ENCODE measurements at regions not wholly inside any gene's neighbourhood (a gene's known extent, or its start where the extent isn't known, plus 50 kb on each side); places are given as distances from the start of the nearest gene placed in this dataset.

DNA sequence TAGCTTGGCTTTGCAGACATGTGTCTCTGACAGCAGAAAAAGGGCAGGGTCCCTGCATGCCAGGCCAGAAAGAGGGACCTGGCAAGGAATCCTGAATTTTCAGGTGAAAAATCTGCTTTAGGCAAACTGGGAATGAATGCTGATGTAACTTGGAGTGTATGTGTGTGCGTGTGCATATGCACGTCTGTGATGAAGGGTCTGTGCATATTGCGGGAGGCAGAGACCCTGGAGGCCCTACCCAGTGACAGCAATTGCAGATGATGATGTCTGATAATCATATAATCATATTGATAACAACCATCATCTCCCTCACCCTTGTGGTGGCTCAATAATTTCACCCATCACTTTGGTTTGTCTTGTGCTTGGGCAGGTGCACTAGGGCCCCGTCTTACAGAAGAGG is 80.7 kb upstream of the SDK2 start:
- DNase-seq: no peak

DNA sequence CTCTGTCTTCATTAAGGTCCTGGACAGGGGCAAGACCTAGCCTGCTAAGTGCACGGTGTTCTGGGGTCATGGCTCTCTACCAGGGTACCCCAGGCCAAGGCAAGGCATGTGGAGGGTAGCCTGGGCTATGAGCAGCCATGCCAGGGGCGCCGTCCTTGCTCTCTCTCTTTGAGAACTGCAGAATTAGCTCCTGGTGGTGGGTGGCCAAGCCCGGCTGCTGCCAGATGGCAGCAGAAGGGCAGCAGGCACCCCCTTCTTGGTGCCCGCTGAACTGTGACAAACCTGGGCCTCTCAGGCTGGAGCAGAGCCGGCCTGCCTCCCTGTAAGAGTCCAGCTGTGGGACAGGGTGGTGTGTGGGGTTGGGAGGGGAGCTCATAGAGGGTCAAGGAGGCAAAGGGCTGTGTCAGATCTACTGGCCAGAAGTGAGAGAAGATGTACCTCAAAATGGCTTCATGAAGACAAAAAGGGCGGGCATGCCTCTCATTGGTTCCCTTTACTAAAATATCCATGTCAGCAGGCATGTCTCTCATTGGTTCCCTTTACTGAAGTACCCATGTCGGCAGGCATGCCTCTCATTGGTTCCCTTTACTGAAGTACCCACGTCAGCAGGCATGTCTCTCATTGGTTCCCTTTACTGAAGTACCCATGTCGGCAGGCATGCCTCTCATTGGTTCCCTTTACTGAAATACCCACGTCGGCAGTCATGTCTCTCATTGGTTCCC is 81.7 kb upstream of the SDK2 start:
- DNase-seq: no peak

DNA sequence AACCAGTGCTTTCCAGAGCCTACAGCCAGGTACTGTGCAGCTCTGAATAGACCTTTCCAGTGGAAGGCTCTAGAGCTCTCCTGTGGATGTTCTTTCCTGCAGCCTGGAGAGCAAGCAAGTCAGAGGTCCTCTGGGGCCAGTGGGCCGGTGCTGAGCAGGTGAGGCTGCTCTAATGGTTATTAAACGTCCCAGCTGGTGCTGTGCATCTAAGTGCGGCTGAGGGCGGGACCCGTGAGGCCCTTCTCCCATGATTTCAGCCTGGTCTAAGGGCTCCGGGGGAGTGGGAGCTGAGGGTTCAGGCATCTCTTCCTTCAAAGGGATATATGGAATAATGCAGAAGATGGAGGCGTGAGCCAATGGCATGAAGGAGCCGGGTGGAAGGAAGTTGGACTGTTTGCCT is 83.7 kb upstream of the SDK2 start:
- no peak for DNase-seq

DNA sequence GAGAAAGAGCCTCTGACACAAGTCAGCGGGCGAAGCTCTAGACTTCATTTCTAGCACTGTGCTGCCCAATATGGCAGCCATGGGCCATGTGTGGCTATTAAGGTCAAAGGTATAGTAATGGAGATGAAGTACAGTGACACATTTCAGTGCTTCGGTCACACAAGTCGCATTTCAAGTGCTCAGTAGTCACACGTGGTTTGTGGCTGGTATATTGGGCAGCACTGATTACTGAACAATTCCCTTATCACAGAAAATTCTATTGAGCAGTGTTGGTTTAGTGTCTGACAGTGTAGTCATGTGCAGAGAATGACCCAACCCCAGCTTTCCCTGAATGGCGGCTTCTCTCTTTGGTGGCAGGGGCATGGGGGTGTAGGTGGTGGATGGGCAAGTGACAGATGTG is 84.9 kb upstream of the SDK2 start:
- no peak for DNase-seq

DNA sequence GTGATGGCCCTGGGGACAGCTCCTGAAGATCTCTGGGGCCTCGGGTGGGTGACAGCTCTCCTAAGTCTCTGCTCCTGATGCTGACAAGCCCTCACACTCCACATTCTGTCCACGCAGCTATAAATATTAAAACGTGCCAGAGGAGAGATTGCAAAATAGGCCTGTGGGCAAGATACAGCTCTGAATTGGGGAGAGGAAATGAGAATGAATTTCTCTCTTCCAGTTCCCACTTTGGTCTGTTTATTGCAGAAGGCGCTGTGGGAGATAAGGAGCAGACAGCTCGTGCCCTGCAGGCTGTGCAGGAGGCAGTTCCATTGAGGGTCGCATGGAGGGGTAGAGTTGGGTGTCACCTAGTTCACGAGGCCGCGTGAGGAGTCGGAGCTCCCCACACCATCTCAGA is 87.5 kb upstream of the SDK2 start:
- DNase-seq: no peak

DNA sequence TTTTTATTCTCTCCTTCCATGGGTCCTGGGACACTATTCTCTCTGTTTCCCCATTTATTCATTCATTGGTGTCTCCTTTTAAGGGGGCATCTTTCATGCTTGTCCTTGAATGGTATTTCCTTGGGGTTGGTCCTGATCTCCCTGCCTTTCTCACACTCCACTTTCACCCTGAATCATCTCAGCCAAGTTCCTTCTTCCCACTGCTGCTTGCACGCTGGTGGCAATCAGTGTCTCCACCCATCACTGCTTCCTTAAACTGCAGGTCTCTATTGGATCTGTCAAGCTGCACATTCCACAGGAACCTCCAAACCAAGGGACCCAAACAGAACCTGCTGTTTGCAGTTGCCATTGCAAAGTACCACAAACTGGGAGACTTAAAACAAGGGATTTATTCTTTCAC is 89.3 kb upstream of the SDK2 start:
- no peak for DNase-seq

DNA sequence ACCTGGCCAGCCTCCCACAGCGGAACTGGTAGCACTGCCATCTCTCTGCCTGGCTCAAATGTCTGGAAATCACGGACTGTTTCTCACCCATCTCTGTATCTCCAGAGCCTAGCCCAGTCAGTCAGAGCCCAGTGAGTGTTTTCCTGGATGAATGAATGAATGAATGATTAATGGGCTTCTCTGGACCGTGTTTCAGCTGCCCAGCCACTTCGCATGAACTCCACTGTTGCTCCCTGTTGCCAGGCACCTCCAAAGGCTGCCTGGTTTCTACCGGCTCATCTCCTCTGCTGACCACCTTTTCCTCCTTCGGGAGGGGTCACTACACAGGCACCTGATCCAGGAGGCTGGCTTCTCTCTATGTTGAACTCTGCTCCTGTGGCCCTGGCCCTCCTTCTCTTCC is 91.0 kb upstream of the SDK2 start:
- DNase-seq: no peak

DNA sequence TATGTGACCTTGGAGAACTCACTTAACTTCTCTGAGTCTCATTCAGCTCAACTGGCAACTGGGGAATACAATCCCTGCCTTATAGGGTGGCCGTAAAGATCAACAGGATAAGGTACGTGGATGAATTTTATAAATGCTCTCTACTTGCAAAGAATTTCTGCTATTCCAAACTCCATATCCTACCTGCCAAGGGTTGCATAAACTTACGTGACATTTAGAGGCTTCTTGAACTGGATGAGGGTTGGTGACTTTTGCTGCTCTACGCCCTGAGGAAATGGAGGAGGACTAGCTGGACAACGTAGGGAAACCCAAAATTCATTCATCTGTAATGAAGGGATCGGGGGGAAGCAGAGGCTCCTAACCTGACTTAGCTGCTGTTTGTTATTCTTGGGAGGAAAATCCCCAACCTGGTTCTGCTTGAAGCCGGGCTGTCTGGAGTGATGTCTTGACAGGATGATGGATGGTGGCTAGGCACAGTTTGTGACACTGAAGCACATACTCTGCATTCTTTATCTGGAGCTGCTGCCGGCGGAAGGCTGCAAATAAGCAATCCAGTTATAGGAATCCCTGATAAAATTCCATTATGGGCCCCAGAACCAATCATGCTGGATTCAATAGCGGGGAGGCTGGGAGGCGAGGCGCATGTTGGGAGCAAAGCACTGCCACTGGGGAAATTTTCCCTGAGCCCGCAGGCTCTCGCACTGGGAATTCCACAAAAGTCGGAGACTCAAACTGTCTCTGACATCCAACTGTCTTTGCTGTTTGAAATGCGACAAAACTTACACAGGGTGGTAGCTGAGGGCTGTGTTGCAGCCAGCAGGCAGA is 94.7 kb upstream of the SDK2 start:
- DNase-seq: no peak

DNA sequence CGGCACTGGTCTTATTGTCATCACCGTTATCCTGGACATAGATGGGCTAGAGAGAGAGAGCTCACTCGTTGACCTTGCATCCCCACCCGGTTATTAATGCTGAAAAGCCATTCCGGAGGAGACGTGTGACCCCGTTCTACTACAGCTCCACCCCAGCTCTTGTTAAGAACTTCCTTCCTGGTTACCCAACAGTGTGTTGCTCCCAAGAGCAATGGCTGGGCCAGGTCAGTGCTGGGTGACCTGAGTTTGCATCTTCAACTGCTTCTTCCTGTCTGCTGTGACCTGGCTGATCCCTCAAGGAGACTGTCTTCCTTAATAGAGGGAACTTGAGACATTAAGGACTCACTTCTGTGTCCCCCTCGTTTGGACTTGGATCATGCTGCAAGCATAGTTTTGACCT is 96.1 kb upstream of the SDK2 start:
- DNase-seq: no peak

DNA sequence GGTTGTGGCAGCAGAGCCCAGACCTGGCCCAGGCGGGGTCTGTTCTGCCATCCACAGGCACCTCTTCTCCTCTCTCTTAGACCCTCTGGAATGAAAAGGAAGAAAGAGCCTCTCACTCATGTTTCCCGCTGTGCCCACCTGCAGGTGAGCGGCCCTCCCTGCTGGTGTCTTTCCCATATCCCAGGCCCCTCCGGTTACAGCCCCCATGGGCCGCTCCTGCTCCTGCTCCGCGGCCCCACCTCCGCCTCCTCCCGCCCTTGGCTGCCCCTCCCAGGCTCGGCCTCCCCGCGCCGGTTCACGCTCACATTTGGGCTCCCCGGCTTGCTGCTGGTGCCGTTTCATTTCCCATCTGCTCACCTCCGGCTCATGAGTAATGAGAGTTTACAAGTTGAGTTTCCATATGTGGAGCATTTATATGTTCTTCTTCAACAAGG is 98.7 kb upstream of the SDK2 start:
- DNase-seq: no peak

DNA sequence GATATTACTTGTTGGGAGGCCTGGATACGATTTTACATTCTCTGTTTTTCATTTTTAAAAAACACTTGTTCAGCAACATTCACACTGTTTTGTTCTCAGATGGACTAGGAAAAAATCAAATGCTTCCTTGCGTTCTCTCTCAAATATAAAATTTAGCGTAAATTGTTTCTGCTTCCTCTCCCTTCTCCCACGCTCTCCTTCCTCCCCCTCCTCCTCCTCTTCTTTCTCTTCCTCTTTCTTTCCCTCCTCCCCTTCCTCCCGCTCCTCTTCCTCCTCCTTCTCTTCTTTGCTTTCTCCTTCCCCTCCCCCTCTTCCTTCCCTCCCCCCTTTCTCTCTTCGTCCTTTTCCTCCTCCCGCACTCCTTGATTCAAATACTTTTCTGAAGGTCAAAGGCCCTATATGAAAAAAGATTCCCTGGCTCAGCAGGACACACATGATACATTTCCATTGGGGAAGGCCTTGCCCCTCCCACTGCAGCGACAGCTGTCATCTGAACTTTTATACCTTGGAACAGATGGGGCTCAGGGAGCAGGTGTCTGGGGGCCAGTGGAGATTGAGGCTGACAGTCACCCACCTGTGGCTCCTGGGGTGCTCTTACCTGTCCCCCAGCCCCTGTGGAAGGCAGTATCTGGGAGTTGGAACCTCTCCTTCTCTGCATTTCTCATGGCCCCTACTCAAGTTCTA is 99.4 kb upstream of the SDK2 start:
- DNase-seq: no peak

DNA sequence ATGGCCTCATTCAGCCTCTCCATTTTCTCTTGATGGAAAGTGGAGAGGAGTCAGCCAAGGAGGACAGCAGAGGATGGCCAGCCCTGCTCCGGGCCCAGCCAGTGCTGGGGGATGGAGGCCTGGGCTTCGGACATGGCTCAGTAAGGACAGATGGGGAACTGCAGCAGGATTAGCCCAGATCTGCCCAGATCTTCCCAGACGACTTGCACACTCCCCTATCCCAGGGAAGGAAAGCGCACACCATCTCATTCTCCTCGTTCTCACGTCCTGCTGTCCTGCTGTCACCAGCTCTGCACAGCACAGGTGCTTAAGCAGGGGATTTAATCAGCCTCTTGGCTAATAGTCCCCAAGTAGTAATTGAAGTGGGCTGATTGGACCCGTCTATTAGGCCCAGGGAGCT is 100.2 kb upstream of the SDK2 start:
- no peak for DNase-seq

DNA sequence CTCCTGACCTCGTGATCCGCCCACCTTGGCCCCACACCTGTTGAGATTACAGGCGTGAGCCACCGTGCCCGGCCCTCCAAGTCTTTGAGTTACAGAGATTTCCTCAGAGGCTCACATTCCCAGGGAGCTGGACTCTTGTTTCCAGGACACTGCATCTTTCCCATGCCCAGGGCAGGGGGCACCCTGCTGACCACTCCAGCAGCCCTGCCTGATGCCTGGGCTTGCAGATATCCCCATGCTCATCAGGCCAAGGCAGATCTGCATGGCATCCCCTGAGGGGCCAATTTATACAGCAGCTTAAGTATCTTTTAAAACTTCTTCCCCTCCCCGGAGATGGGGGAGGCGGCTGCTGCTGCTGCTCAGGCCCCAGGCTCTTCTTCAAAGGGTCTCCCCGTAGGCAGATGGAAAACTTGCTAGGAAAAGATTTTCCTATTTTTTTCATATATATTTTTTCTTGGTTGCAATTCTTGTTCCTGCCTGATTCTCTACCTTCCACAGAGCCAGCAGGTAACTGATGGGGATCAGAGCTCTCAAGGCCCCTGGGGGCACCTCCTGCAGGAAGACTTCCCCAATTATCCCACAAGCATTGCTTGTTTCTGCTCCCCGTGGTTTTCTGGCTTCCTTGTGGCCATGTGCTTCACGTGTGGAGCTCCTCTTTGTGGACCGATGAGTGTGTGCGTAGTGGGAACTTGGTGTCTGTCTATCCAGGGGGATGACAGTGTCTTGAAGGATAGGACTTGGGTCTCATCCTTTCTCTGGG is 102.2 kb upstream of the SDK2 start:
- DNase-seq: no peak

DNA sequence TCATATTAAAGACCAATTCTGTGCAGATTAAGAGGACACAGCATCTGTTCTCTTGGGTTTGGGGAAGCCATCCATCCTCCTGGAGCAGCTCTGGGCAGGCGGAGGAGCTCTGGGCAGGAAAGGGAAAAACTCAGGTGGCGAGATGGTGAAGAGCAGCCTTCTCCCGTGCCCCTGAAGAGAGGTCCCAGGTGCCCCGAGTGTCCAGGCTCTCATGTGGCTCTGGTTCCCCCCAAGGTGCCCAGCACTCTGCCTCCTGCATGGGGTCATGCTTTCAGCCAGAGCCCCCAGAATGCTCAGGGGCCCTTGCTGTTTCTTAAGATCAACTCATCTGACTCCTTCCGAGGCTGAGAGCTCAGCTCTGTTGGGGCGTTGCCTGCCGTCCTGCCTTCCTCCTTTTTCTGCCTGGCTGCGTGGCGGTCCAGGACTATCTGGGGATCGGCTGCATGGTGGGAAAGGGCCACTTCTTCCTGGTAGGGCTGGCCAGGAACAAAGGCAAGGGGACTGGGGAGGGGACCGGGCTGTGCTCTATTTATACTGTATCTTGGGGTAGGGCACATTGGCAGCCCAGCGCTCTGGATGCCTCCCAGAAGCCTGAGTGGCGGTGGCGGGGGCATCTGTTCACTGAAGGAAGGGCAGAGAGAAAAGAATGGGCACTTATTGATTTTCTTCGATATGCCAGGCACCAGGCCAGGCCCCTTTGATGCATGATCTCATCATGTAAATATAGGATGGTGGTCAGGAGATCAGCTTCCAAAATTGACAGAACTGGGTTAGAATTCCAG is 103.2 kb upstream of the SDK2 start:
- peak; percentile 82 for DNase-seq

DNA sequence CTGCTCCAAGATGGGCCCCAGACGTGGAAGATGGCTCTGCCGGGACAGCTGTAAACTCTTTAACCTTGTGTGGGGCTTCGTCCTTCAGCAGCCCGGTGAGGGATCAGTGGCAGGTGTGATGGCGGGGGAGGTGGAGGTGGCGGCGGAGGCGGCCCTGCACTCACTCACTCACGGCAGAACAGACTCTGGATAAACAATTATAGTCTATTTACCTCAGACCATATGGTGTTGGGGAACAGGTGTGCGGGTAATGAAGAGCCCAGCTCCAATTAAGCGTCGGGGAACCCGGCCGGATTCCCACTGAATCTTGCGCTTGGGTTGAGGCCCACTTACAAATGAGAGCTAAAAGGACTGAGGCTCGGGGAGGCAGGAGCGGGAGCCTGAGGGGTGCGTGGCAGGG is 104.3 kb upstream of the SDK2 start:
- peak; percentile 71 for DNase-seq

DNA sequence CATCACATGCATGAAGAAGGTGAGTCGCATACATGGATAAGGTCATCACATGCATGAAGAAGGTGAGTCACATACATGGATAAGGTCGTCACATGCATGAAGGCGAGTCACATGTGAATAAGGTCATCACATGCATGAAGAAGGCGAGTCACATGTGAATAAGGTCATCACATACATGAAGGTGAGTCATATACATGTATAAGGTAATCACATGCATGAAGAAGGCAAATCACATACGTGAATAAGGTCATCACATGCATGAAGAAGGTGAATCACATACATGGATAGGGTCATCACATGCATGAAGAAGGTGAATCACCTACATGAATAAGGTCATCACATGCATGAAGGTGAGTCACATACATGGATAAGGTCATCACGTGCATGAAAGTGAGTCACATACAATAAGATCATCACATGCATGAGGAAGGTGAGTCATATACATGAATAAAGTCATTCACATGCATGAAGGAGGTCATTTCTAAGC is 105.1 kb upstream of the SDK2 start:
- DNase-seq: no peak

DNA sequence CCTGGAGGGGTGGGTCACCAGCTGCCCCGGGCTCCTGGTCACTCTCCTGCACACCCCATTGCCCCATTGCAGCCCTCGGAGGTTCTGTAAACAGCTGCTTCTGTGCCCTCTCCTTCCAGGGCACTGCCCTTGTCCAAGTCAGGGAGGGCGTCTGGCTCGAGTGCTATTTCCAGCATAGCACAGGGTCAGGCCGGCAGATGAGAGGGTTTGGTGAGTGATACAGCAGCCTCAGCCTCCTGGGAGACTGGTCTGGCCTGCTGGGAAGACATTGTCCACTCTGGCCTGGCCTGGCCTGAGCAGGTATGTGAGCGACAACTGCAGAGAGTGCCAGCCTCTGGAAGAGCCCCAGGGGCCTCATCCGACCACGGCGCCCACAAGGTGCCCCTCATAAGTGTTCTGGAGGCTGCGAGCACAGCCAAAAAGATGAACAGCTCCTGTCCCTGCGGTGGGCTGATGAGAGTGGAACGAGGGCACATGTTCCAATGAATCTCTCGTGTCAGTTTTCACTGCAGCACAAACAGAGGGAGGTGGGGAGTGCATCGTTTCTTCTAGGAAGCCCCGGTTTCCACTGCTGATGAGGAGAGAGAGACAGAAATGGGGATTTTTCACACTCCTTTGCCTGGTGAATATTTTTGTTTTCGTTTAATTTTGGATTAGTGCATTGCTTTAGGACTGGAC is 105.8 kb upstream of the SDK2 start:
- no peak for DNase-seq

DNA sequence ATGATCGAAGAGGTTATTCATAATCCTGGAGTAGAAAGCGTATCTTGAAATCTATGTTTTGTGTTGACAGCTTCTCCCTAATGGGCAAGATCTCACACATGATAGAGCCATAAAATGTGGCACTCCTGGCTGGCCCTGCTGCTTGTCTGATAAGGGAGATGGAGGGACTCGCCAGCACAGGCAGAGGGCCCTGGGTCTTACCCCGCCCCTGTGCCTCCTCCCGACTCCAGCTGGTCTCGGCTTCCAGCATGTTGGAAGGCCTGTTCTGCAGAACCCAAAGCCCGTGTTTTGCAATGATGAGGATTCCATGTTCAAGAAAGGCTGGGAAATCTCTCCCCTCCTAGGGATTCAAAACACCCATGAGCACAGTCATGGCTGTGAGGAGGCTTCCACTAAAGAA is 106.7 kb upstream of the SDK2 start:
- DNase-seq: no peak

DNA sequence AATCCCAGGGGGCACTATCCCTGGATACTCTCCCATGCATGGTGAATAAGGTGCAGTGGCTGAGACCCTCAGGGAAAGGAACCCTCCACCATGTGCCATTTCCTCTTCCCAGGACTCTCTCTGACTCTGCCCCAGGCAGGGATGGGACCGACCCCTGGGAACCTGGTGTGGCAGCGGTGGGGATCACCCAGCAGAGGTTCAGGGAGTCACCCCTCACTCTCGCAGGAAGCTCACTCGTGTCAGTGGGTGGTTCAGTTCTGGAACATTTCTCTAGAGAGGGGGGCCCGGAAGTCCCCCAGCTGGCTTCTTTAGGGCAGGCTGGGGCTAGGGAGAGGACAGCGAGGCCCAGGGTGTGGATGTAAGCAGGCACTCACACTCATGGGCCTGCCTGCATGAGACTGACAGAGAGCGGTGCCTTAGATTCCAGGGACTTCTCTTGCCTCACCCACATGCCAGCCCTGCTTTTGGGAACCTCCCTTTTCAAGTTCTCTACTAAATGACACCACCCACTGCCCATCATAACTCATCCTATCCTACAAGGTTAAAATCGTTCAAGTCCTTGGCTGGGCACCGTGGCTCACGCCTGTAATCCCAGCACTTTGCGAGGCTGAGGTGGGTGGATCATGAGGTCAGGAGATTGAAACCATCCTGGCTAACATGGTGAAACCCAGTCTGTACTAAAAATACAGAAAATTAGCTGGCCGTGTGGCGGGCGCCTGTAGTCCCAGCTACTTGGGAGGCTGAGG is 109.7 kb upstream of the SDK2 start:
- DNase-seq: no peak

DNA sequence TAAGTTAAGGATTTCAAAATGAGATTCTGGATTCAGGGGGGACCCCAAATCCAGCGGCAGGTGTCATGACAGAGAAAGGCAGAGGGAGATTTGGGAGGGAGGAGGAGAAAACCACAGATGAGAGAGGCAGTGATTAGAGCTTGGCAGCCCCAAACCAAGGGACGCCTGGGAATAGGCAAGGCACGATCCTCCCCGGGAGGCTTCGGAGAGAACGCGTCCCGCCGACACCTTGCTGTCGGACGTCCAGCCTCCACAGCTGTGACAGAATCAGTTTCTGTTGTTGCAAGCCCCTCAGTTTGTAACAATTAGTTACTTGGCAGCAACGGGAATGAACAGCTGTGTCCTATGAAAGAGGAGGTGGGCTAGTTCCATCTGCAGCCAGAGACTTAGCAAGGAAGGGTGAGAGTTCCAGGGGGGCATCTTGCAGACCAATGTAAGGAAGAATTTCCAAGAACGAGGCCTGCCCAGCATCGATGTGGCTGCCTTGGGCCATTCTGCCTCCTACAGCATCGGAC is 110.7 kb upstream of the SDK2 start:
- DNase-seq: no peak

DNA sequence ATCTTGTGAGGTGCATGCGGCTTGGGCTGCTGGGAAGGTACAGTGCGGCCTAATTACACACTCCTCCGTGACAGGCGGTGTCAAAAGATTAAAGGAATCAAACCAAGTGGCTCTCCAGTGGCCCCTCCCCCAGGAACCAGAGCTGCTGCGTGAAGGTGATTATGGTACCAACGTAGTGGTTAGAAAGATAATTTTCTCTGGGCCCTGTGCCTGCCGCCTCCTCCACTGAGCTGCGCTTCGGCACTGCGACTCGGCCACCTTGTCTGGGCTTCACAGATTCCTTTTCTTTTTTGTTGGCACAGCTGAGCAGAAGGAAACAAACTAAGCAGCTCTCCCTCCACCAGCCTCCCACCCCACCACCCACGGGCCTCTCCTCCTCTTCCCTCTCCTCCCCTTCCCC is 113.2 kb upstream of the SDK2 start:
- peak; percentile 87 for DNase-seq

All from NCI-H2107 (cell line).